Skeletal muscle tissue (tissue), 3 donors: ENCODE measurements at regions not wholly inside any gene's neighbourhood (a gene's known extent, or its start where the extent isn't known, plus 50 kb on each side); places are given as distances from the start of the nearest gene placed in this dataset.

Source experiments
- H3K27ac ChIP-seq: one replicate; pipeline ENCODE4 v1.7.0; 2013; ENCODE audit warnings: mild to moderate bottlenecking, low read depth, low read length, inconsistent platforms
- H3K27me3 ChIP-seq, 3 donors: one replicate each; pipeline ENCODE4 v1.7.0; 2013; ENCODE audit warnings: low read length in 3 of 3; ENCODE audit not compliant: control insufficient read depth in 3 of 3, insufficient read depth in 3 of 3
- H3K36me3 ChIP-seq, 3 donors: one replicate each; pipeline ENCODE4 v1.7.0; 2013; ENCODE audit warnings: low read length in 3 of 3; ENCODE audit not compliant: control insufficient read depth in 3 of 3, insufficient read depth in 3 of 3
- H3K4me1 ChIP-seq, 3 donors: one replicate each; pipeline ENCODE4 v1.7.0; 2013; ENCODE audit warnings: low read length in 3 of 3, mild to moderate bottlenecking in 3 of 3; ENCODE audit not compliant: control insufficient read depth in 3 of 3, insufficient read depth in 3 of 3
- H3K4me3 ChIP-seq, 3 donors: one replicate each; pipeline ENCODE4 v1.7.0; 2013; ENCODE audit warnings: low read length in 3 of 3
- H3K9ac ChIP-seq, 3 donors: one replicate each; pipeline ENCODE4 v1.7.0; 2013; ENCODE audit warnings: low read length in 3 of 3, mild to moderate bottlenecking in 3 of 3, moderate library complexity in 2 of 3, low read depth in 1 of 3
- H3K9me3 ChIP-seq, 3 donors: one replicate each; pipeline ENCODE4 v1.7.0; 2013; ENCODE audit warnings: low read length in 3 of 3; ENCODE audit not compliant: control insufficient read depth in 3 of 3
- donor health status: Osteomylitis.

DNA sequence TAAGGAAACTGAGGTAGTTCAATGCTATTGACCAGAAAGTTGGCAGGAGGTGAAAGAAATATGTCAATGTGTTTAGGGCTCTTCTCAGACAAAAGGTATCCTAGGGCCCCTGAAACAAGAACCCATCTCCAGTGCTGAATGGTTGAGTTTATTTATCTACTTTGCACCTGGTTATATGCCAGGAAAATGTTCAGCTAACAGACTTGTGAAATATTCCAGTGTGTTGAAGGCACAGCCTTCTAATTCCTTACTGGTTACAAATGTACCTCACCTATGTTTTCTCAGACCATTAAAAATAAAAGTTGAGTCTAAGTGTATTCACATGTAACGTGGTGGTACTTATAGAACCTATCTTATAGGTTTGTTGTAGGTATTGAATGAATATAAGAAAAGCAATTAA lies 511.7 kb upstream of the SEL1L start:
- H3K9me3 ChIP-seq, result no peaks in the 10 kb centered on the region
- H3K4me3 ChIP-seq, result no peak overlapping the region
- no peaks in the 10 kb centered on the region for H3K4me1 ChIP-seq
- no peaks in the 10 kb centered on the region for H3K27me3 ChIP-seq
- H3K27ac ChIP-seq, result no peak overlapping the region
- no peaks in the 10 kb centered on the region for H3K36me3 ChIP-seq
- H3K9ac ChIP-seq, result no peak overlapping the region

DNA sequence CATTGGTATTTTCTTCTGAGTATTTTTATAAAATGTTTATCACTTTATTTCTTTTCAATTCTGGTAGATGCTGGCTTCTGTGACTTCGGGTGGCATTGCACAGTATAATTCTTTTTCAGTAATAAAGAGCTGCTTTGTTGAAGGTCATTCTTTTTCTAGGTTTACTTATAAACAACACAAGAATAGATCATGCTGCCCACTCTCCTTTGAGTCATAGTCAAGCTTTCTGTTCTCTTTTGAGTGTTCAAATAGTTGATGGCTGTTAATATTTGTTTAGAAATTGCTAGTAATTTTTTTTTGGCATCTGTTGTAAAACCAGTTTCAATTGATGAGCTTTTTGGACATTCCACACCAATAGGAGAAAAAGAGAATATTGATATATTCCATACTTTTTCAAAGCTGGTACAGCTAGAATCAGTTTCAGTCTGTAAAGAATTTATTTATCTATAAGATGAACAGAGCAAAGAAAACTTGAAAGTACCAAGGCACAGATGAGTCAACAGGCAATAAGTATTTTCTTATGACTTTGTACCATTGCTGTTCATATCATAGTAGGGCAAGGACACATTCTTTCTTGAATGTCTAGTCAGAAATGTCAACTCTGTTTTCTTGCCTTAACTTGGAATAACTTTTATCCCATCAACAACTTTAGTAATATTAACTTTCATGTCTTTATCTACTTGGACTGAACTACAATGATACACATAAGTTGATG lies 513.0 kb upstream of the SEL1L start:
- no peaks in the 10 kb centered on the region for H3K36me3 ChIP-seq
- no peak overlapping the region for H3K9ac ChIP-seq
- H3K9me3 ChIP-seq, result no peaks in the 10 kb centered on the region
- H3K4me1 ChIP-seq, result no peaks in the 10 kb centered on the region
- no peak overlapping the region for H3K4me3 ChIP-seq
- no peak overlapping the region for H3K27ac ChIP-seq
- H3K27me3 ChIP-seq, result no peaks in the 10 kb centered on the region

DNA sequence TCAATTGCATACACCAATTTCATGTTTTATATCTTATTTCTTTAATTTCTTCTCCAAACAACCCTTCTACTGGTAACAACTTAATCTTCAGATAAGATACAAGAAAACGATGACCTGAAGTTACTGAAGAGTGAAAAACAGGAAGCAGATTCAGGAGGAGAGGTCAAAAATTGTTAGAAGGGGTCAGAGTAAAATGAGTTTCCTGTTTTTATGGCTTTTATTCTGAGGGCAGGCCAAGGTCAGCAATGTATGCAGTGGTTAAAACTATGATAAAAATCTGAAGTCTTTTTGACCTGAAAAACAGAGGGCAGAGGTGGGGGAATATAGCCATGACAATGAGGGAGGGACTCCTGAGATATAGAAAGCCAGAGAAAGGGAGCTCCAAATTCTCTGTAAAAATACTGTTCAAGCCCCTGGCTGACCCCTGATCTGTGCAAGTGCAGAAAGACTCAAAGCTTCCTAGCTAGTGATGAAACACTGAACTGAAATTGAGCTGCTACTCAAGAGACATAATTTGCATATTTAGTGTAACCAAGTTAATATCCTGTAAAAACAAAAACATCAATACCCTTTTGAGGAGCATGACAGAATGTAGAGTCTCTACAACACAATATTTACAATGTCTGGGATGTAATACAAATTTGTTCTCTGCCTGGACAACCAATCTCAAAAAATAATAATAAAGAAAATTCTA lies 514.3 kb upstream of the SEL1L start:
- H3K27ac ChIP-seq, result no peak overlapping the region
- H3K4me1 ChIP-seq, result no peaks in the 10 kb centered on the region
- H3K9ac ChIP-seq, result no peak overlapping the region
- H3K36me3 ChIP-seq, result no peaks in the 10 kb centered on the region
- H3K9me3 ChIP-seq, result no peaks in the 10 kb centered on the region
- H3K4me3 ChIP-seq, result no peak overlapping the region
- no peaks in the 10 kb centered on the region for H3K27me3 ChIP-seq

DNA sequence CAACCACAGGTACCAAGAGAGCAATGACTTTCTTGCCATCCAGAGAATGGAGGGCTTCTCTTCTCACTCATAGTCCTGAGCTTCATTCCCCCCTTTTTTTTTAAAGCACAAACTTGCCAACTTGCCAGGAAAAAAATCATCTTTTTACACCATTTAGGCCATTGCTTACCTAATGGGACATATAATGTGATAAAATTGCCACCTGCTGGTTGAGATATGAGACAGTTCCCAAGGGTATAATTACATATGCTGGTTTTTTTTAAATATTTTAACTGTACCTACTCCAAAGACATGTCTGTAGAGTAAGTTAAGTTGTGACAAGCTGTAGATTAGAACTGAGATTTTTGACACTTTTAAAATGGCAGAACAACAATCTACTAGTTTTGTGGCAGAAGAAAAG lies 519.1 kb upstream of the SEL1L start:
- Histone ChIP-seq H3K9ac (no peak overlapping the region), H3K27ac (no peak overlapping the region), H3K4me3 (no peak overlapping the region), H3K27me3 (no peaks in the 10 kb centered on the region), H3K36me3 (no peaks in the 10 kb centered on the region), H3K4me1 (no peaks in the 10 kb centered on the region), H3K9me3 (no peaks in the 10 kb centered on the region)

DNA sequence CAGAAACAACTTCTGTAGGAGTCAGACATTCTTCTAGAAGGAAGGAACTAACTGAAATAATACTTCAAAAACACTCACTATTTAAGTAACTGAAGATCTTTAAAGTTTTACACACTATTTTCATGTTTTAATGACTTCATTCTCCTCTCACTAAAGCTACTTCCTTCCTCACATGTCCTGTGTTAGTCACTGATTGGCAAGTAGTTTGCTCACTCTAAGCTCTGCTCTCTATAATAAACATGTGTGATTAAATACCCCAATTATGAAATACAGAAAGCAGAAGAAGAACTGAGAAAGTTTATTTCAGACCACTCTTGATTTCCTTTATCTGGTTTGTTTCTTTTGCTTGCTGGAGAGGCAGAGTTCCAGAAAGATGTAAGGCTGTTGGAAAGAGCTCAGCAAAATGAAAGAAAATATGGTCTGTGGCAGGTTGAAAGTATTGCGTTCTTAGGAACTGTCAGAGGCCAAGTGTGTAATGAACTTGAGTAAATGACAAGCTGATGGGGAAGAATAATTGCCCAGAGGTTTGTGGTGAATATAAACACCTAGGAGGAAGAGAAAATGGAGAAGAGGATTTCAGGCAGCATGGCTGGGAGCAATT lies 522.0 kb upstream of the SEL1L start:
- no peak overlapping the region for H3K9ac ChIP-seq
- no peaks in the 10 kb centered on the region for H3K9me3 ChIP-seq
- H3K27me3 ChIP-seq, result no peaks in the 10 kb centered on the region
- no peaks in the 10 kb centered on the region for H3K4me1 ChIP-seq
- H3K4me3 ChIP-seq, result no peak overlapping the region
- no peaks in the 10 kb centered on the region for H3K36me3 ChIP-seq
- no peak overlapping the region for H3K27ac ChIP-seq

DNA sequence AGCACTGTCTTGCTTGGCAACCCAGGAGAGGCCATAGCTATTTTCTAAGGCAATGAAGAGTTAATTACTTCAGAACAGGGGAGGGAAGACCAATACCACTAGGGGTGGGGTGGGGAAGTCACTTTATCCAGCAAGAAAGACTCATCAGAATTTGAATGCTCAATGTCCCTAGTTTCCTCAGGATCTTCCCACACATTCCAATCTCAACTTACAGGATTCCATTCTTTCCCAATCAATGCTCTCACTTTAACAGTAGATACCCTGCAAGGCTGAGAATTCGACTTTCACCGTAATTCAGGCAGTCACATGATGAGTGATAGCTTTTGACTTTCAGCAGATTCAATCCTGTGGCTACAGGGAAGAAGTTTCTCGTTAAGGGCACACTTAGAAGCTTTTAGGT lies 526.6 kb upstream of the SEL1L start:
- no peak overlapping the region for H3K4me3 ChIP-seq
- H3K36me3 ChIP-seq, result no peaks in the 10 kb centered on the region
- no peak overlapping the region for H3K9ac ChIP-seq
- H3K27ac ChIP-seq, result no peak overlapping the region
- no peaks in the 10 kb centered on the region for H3K27me3 ChIP-seq
- no peaks in the 10 kb centered on the region for H3K9me3 ChIP-seq
- no peaks in the 10 kb centered on the region for H3K4me1 ChIP-seq

DNA sequence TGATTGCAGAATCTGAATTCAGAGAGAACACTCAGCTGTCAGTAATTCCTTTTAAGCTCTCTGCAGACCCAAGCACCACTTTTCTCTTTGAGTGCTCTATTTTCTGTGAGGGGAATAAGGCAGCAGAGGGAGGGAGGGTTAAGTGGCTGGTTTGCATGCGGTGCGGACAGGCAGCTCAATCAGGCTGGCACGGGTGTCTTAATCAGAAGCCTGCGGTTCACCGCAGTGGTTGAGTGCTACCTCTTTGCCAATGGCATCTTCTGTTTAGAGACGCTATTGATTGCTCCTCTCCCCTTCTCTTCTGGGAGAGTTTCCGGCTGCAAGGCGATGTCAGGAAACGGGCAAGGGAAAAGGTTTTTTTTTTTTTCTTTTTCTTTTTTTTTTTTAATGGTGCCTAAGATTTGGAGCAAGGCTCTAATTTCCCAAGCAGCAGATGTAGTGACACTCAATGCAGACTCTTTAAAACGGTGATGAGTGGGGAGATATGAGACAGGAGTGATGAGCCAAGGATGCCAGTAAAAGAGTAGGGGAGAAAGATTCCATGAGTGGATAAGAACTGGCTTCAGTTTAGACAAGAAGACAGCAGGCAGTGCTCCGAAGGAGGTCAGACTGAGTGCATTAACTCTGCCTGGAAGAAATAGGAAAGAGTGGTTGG lies 533.7 kb upstream of the SEL1L start:
- no peak overlapping the region for H3K27ac ChIP-seq
- H3K9me3 ChIP-seq, result no peaks in the 10 kb centered on the region
- no peak overlapping the region for H3K9ac ChIP-seq
- H3K4me3 ChIP-seq, result no peak overlapping the region
- no peaks in the 10 kb centered on the region for H3K4me1 ChIP-seq
- no peaks in the 10 kb centered on the region for H3K27me3 ChIP-seq
- H3K36me3 ChIP-seq, result no peaks in the 10 kb centered on the region

DNA sequence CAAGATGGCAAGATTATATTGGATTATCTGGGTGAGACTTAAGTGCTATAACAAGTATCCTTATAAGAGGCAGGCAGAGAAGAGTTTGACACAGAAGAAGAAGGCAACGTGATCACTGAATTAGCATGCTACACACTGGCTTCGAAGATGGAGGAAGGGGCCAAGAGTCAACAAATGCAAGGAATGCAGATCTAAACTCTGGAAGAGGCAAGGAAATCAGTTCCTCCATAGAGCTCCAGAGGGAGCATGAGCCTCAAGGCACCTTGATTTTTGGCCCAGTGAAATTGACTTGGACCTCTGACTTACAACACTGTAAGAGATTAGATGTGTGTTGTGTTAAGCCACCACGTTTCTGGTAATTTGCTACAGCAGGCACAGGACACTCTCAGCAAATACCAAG lies 536.4 kb upstream of the SEL1L start:
- H3K9me3 ChIP-seq, result no peaks in the 10 kb centered on the region
- H3K27ac ChIP-seq, result no peak overlapping the region
- no peaks in the 10 kb centered on the region for H3K36me3 ChIP-seq
- no peak overlapping the region for H3K4me3 ChIP-seq
- no peaks in the 10 kb centered on the region for H3K4me1 ChIP-seq
- no peaks in the 10 kb centered on the region for H3K27me3 ChIP-seq
- no peak overlapping the region for H3K9ac ChIP-seq

DNA sequence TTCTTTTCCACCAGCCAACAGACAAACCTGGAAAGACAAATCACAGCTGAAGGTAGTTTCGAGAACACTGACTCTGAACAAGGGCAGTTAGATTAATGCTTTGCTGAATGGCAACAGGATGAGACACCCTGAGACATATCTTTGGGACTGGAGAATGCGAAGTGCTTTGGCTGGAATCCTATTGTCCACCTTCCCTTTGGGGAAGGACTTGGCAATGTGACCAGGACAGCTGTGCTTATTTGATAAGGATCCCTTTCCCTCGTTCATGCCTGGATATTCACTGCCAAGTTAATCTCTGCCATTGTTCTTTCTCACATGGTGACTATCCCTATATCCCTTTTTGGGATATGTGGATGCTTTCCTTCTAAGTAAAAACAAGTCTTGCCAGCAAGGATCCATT lies 537.1 kb upstream of the SEL1L start:
- Histone ChIP-seq H3K27me3 (no peaks in the 10 kb centered on the region), H3K4me3 (no peak overlapping the region), H3K9ac (no peak overlapping the region), H3K9me3 (no peaks in the 10 kb centered on the region), H3K27ac (no peak overlapping the region), H3K4me1 (no peaks in the 10 kb centered on the region), H3K36me3 (no peaks in the 10 kb centered on the region)

DNA sequence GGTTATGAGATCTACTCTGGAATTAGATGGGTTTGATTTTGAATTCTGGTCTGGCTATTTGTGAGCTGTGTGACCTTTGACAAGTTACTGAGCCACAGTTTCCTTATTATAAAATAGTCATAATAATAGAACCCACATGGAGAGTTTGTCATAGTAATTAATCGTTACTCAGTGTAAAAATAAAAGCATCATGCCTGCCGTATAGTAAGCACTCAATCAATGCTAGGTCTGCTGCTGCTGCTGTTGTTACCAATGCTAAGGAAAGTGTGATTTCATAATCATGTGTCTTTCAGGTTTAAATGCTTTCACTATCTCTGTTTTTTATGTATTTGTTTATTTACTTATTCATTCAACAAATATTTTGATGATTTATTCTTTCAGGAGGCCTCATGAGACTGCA lies 539.9 kb upstream of the SEL1L start:
- H3K4me1 ChIP-seq, result no peaks in the 10 kb centered on the region

More for the DNA sequence above, 539.9 kb upstream of the SEL1L start:
- Histone ChIP-seq H3K27me3 (no peaks in the 10 kb centered on the region), H3K9ac (no peak overlapping the region), H3K4me3 (no peak overlapping the region), H3K9me3 (no peaks in the 10 kb centered on the region), H3K36me3 (no peaks in the 10 kb centered on the region), H3K27ac (no peak overlapping the region)
